HL-60 (cell line): ENCODE measurements at regions not wholly inside any gene's neighbourhood (a gene's known extent, or its start where the extent isn't known, plus 50 kb on each side); places are given as distances from the start of the nearest gene placed in this dataset.

Experiments used
- CTCF ChIP-seq: IDR thresholded peaks from one replicate; pipeline ENCODE4 v1.5.1; 2011; ENCODE audit warnings: low read length, control low read depth, inconsistent platforms; ENCODE audit not compliant: insufficient read depth
- GABPA ChIP-seq: IDR thresholded peaks from 2 replicates; pipeline ENCODE4 v1.6.1; 2012; ENCODE audit warnings: low read depth
- POLR2AphosphoS5 ChIP-seq: IDR thresholded peaks from 2 replicates; pipeline ENCODE4 v1.6.1; 2012; ENCODE audit warnings: low read depth
- SPI1 ChIP-seq: IDR thresholded peaks from 2 replicates; pipeline ENCODE4 v1.6.1; 2012; ENCODE audit warnings: low read depth, mild to moderate bottlenecking, borderline replicate concordance
- TF ChIP-seq, protein P1 (sequence below): IDR thresholded peaks from 2 replicates; pipeline ENCODE4 v1.6.1; 2012; ENCODE audit warnings: low read depth; ENCODE audit not compliant: insufficient replicate concordance

DNA sequence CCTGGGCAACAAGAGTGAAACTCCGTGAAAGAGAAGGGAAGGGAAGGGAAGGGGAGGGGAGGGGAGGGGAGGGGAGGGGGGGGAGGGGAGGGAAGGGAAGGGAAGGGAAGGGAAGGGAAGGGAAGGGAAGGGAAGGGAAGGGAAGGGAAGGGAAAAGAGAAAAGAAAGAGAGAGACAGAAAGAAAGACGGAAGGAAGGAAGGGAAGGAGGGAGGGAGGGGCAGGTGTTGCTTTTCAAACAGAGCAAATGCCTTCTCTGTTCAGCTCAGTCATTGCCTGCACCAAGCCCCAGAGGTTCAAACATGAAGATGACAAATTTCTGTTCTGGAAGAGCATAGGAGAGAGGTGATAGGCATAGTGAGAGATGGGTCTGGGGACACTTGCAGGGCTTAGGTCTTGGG is 330.0 kb downstream of the DRD1 start:
- TF ChIP-seq GABPA, result no peak
- no peak for TF ChIP-seq CTCF
- TF ChIP-seq, protein P1, sequence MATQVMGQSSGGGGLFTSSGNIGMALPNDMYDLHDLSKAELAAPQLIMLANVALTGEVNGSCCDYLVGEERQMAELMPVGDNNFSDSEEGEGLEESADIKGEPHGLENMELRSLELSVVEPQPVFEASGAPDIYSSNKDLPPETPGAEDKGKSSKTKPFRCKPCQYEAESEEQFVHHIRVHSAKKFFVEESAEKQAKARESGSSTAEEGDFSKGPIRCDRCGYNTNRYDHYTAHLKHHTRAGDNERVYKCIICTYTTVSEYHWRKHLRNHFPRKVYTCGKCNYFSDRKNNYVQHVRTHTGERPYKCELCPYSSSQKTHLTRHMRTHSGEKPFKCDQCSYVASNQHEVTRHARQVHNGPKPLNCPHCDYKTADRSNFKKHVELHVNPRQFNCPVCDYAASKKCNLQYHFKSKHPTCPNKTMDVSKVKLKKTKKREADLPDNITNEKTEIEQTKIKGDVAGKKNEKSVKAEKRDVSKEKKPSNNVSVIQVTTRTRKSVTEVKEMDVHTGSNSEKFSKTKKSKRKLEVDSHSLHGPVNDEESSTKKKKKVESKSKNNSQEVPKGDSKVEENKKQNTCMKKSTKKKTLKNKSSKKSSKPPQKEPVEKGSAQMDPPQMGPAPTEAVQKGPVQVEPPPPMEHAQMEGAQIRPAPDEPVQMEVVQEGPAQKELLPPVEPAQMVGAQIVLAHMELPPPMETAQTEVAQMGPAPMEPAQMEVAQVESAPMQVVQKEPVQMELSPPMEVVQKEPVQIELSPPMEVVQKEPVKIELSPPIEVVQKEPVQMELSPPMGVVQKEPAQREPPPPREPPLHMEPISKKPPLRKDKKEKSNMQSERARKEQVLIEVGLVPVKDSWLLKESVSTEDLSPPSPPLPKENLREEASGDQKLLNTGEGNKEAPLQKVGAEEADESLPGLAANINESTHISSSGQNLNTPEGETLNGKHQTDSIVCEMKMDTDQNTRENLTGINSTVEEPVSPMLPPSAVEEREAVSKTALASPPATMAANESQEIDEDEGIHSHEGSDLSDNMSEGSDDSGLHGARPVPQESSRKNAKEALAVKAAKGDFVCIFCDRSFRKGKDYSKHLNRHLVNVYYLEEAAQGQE, result no peak
- no peak for TF ChIP-seq SPI1
- no peak for TF ChIP-seq POLR2AphosphoS5
